Activated CD8-positive, alpha-beta memory T cell treated with anti-CD3 and anti-CD28 coated beads for 24 hours (primary cell): ENCODE measurements at regions not wholly inside any gene's neighbourhood (a gene's known extent, or its start where the extent isn't known, plus 50 kb on each side); places are given as distances from the start of the nearest gene placed in this dataset.

Experiments used
- DNase-seq: peaks from one replicate; pipeline ENCODE4 v3.0.0-alpha.2; 2020

DNA sequence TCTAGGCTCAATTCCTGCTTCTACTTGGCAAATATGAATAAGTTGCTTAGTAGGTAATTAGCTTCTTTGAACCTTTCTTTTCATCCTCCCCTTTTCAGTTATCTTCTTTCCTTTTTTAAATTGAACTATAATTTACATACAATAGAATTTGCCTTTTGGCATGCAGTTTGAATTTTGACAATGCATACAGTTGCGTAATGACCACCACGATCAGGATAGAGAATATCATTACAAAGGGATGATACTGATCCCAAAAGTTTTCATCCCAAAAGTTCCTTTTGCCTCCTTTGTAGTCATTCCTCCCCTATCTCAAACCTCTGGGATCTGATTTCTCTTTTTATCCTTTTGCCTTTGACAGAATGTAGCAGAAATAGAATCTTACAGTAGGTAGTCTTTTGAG lies 164.4 kb downstream of the NOC3L start:
- no peak for DNase-seq

- DNase-seq: no peak
Measured at GRCh38 chr10:94199565-94199964, 163.2 kb downstream of the NOC3L start.

DNA sequence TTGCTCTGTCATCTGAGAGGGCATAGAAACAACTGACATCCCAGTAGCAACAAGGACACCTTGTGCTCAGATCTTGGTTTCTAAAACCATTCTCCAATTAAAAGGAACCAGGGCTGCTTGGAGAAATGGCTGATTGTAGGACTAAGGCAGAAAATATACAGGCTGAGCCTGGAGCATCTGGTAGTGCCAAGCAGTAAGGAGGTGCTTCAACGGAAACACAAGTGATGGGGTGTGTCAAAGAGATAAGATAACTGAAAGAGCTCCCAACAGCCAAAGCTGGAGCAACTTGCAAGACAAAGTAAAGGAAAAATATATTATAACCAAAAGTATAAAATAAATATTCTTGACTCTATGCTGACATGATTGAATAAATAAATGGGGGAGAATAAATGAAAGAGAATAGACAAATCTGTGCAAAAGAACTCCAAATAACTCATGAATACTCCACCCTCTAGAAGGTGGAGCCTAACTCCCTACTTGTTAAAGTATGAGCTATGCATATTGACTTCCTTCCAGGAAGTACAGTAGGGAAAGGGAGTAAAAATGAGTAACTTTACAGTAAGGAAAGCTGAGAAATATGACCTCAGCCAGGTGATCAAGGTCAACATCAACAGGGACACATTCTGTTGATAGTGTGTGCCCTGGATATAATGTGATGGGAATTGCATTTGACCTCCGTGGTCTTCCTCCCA lies 162.4 kb downstream of the NOC3L start:
- no peak for DNase-seq

DNA sequence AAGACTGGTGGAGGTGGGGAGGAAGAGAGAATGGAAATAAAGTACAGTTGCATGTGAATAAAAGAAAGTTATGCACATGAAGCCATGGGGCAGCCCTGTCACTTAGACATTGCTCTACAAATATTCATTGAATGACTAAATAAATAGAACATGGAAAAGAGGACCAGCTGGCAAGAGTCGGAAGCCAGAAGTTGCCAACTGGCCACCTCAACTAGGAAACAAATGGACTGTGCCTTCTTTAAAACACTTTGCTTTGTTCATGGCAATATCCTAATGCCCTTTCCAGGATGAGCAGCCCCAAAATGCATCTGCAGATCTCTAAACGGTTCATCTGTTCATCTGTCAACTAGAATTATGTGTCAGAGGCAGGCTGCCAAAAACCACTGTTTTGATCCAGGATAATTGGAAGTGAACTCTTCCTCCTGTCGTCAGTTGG lies 157.3 kb downstream of the NOC3L start:
- DNase-seq: no peak

DNA sequence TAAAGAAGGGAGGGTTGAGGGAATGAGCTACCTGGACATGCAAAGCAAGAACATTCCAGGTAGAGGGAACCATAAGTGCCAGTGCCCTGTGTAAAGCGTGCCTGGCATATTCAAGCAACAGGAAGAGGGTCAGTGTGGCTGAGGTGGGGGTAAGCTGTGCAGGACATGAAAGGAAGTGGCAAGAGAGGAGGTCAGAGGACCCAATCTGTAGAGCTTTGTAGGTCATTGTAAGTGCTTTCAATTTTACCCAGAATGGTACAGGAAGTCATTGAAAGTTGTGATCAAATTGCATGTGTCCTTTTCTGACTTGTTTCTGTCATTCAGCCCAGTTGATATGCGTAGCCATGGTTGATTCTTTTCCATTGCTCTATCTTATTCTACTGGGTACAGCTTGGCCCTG lies 156.6 kb downstream of the NOC3L start:
- DNase-seq: no peak

DNA sequence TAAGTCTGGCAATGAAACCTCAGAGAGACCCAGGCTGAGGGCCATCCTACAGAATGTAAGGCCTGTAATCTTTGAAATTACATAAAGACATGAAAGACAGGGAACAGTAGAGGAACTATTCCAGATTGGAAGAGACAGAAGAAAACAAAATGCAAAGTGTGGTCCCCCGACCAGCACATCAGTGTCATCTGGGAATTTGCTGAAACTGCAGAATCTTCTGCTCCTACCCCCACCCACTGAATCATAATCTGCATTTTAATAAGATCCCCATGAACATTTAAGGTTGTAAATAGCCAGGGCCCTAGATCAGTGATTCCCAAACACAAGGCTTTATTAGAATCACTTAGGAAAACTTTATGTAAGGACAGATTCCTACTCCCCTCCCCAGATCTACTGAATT lies 154.4 kb downstream of the NOC3L start:
- no peak for DNase-seq

GRCh38 chr10:94210440-94211168 lies 152.1 kb downstream of the NOC3L start:
- DNase-seq: no peak

GRCh38 chr10:94211169-94211510 lies 151.6 kb downstream of the NOC3L start:
- DNase-seq: no peak

DNA sequence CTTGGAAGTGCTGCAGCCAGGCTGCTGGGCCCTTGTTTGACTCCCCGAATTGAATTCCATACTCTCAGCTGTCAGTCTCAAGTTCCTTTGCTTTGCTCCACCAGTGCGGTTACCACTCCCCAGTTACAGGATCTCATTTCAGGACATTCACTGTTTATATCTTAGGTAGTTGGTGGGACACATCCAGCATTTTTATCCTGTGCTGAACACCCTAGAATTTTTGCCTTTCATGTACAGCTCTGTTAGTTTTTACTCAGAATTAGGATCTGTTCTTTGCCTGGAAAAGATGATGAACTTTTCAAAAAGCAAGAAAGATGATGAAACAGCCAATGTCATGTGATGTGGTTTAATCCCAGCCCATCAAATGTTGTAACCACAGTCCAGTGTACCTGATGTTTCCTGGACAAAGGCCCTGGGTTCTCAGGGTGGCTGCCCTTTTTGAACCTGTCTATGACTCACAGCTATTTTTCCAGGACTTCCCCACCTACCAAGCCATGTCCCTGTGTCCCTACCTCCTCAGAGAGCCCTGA lies 149.7 kb downstream of the NOC3L start:
- DNase-seq: no peak

- no peak for DNase-seq
Measured at GRCh38 chr10:94213980-94214379, 148.8 kb downstream of the NOC3L start.

- DNase-seq: no peak
Measured at GRCh38 chr10:94214481-94214893, 148.3 kb downstream of the NOC3L start.

DNA sequence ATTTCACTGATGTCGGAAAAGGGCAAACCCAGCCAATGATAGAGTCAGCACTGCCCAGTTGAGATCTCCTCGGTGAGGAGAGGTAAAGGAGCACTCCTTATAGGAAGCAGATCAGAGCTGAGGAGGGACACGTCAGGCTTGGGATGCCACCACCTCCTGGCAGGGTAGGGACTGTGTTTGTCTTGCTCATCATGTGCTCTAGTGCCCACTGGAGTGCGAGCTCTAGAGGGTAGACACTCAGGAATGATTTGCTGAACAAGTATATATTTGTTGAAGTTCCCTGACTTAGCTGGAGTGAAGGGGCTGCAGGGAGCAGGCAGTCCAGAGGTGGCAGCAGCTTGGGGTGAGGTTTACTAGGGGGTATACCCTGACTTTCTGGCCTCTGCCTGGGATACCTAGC lies 146.5 kb downstream of the NOC3L start:
- DNase-seq: no peak

- DNase-seq: no peak
Measured at GRCh38 chr10:94217411-94217810, 145.3 kb downstream of the NOC3L start.

DNA sequence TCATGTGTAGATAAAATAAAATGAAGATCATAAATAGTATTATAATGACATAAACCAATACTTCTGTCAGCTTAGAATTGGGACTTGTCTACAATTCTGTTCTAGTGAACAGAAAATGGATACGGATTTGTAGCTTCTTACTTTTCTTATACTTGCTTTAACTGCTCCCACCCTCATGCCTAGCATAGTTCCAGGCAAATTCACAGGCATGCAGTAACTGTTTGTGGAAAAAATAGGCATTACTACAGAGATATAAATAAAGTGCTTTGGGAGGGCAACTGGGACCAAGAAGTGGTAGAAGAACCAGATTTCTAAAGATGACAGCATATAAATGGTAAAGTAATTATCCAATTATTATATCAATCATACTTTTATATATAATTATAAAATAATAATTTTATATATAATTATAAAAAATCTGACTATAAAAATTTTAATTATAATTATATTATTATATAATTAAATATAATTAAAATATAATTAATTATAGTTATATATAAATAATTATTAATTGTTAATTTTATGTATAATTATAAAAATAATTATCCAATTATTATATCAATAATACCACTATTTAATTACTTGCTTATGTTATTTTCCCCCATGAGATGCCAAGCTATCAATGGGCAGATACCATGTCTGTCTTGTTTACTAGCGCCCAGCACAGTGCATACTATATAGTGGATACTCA lies 144.1 kb downstream of the NOC3L start:
- no peak for DNase-seq

DNA sequence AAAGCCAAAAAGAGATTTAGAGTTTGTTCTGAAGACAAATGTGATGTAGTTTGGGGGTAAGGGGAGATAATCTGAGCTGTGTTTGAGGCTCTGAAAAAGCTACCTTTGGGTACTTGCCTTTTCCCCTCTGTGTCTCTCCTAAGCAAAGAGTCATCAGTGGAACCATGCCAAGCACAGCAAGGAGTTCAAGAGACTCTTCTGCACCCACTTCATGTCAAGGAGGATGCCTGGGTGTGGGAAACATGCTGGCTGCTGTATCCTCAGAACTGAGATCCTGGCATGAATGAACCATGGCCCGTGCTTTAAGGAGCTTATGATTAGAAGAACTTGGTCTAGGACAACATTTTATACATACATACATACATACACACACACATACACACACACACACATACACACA lies 142.9 kb downstream of the NOC3L start:
- no peak for DNase-seq

GRCh38 chr10:94220717-94221116 lies 142.0 kb downstream of the NOC3L start:
- DNase-seq: no peak

DNA sequence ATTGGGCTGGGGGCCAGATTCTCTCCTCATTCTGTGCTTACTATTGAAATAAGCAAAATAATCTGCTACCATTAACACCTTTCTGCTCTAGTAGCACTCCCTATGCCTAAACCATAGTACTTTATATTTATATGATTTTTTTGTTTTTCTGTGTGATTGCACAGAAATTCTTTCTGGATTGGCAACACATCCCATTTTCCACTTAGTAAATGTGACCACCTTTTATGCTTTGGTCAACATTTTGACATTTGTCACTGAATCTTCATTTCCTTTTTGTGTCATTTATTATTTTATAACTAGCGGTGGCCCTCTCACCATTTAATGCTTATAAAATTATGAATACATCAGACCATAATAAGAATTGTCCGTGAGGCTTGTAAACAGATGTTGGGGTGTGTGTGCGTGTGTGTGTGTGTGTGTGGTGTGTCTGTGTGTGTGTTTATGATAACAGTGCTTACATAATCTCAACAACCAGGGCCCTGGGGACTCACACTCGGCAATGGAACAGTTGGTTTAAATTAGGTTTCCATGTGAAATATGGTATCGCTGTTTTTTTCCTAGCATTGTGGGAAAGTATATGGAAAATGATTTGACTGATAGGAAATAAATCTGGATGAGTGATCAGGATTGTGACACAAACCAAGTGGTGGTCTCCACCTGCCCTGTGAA lies 138.9 kb downstream of the NOC3L start:
- no peak for DNase-seq

DNA sequence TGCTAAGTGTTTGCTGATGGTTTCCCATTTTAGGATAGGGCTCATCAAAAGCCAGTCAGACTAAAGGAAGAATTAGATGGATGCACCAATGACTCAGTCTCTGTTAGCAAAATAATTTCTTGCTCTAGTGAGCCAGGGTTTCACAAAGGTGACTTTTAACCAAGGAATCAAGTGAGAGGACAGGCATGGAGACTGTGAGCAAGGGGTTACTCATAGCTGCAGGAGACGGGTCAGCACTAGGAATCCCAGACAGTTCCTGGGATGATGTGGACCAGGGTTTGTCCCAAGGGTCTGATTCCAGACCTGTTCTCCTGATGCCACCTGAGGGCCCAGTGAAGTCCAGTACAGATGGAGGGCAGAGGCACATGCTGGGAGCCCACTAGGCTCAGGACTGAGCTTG lies 138.1 kb downstream of the NOC3L start:
- DNase-seq: no peak

GRCh38 chr10:94225589-94225988 lies 137.2 kb downstream of the NOC3L start:
- DNase-seq: no peak

- DNase-seq: no peak
Measured at GRCh38 chr10:94230134-94230785, 132.5 kb downstream of the NOC3L start.

DNA sequence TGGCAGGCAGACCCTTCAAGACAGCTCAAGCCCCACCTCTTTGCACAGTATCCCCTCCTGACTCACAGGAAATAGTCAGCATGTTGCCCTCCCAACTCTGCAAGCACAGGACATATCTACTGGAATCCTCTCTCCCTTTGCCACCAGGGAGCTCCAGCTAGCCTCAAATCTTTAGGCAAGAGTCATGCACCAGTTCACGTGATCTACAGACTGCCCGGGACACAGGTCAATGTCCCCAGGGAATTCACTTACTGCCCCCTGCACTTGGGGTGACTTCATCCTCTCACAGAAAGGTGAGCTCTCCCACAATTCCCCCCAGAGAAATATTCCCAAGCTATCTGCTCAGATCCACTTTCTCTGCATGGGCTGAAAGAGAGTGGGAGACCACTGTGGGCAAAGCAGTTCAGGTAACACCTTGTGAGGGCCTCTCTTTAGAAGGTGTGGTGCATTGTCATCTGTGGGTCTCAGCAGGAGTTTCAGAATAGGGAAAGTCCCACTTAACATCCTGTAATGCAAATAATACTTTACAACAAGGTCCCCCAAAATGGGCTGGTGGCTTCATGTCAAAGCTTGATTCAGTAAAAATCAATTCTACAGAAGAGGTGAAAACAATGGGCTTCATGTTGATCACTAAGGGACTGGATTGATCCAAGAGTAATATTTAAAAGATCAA lies 129.9 kb downstream of the NOC3L start:
- DNase-seq: no peak

- no peak for DNase-seq
Measured at GRCh38 chr10:94235461-94235860, 127.3 kb downstream of the NOC3L start.
